ENCODE measurements at regions not wholly inside any gene's neighbourhood (a gene's known extent, or its start where the extent isn't known, plus 50 kb on each side); places are given as distances from the start of the nearest gene placed in this dataset.

GRCh38 chr2:104733226-104733943 lies 120.5 kb upstream of the POU3F3 start:
- no peaks in the 10 kb centered on the region for H4K20me1 ChIP-seq (ENCODE audit: insufficient read depth)
- no peak overlapping the region for H2AFZ ChIP-seq (ENCODE audit: low read depth, low read length, poor library complexity, severe bottlenecking)
- H3K9me3 ChIP-seq (ENCODE audit: control insufficient read depth in 1 of 2, insufficient read depth in 1 of 2, low read depth in 1 of 2, low read length in 2 of 2), result no peaks in the 10 kb centered on the region
- H3K27me3 ChIP-seq (ENCODE audit: insufficient read depth, low read length), result 0 out of 2 replicates have a peak, but pooled peaks cover 2% of the 10 kb centered on the region
- no peaks in the 10 kb centered on the region for H3K4me1 ChIP-seq (ENCODE audit: control insufficient read depth in 1 of 2, insufficient read depth in 2 of 2, low read length in 2 of 2)
- H3K4me2 ChIP-seq (ENCODE audit: low read length), result no peak overlapping the region
- DNase-seq (ENCODE audit: low read depth, low spot score) (peak; percentile 36), ATAC-seq (peak; percentile 100)
- no peaks in the 10 kb centered on the region for H3K79me2 ChIP-seq (ENCODE audit: insufficient read depth, low read length)
- H3K4me3 ChIP-seq (replicated peaks in 1 of 2; ENCODE audit: low read depth in 1 of 2, low read length in 2 of 2), result no peak overlapping the region
- no TSS peak for BruUV-seq (replicated peaks)
- no peaks in the 10 kb centered on the region for H3K36me3 ChIP-seq (ENCODE audit: control insufficient read depth in 1 of 2, insufficient read depth in 2 of 2, low read length in 2 of 2)
- intact Hi-C loops (cut with micrococcal nuclease), result no loop called here
- H3K27ac ChIP-seq (ENCODE audit: low read depth, low read length), result no peak overlapping the region
- no peak overlapping the region for H3K9ac ChIP-seq (ENCODE audit: low read length)
- no peaks in the 10 kb centered on the region for H3K9me2 ChIP-seq (ENCODE audit: insufficient read depth)
- TF ChIP-seq ZBTB33 (IDR thresholded peaks at IDR 0.05; ENCODE audit: extremely low read depth, insufficient replicate concordance, low read length), result no peak
- TF ChIP-seq RAD21 (IDR thresholded peaks at IDR 0.05; ENCODE audit: low read depth), result peak; percentile 47
- no peak for TF ChIP-seq REST (IDR thresholded peaks at IDR 0.05; ENCODE audit: low read depth)
- TF ChIP-seq EZH2 (IDR thresholded peaks at IDR 0.05), result no peak
- TF ChIP-seq CTCF (IDR thresholded peaks at IDR 0.05 in 2 of 3, conservative IDR thresholded peaks at IDR 0.05 in 1 of 3; ENCODE audit: borderline replicate concordance in 1 of 3, insufficient read depth in 1 of 3, low read depth in 2 of 3, low read length in 2 of 3), result peak; percentile 7 to 76 (median 71); a peak in 4 of 6 replicates
- TF ChIP-seq SP1 (IDR thresholded peaks at IDR 0.05; ENCODE audit: low read depth), result no peak
- TF ChIP-seq SIN3A (IDR thresholded peaks at IDR 0.05; ENCODE audit: low read depth), result no peak
- no peak for TF ChIP-seq YY1 (IDR thresholded peaks at IDR 0.05; ENCODE audit: extremely low read depth, insufficient replicate concordance, low read depth, low read length)
- no peak for TF ChIP-seq CBX3 (IDR thresholded peaks at IDR 0.05; ENCODE audit: low read depth)
- ChIA-PET RAD21 (ENCODE audit: low non-redundant PET in 1 of 2, low total read pairs in 2 of 2, uncharacterized antibody in 2 of 2, unreplicated experiment in 2 of 2) (no interaction called here), POLR2A (no interaction called here), CTCF (interaction anchor here (0.6 kb wide), 1 partner anchor 27 kb away, joined by 4 read pairs; no protein-coding TSS in a partner anchor)
